Mucosa of descending colon (tissue), 3 donors: ENCODE measurements at regions not wholly inside any gene's neighbourhood (a gene's known extent, or its start where the extent isn't known, plus 50 kb on each side); places are given as distances from the start of the nearest gene placed in this dataset.
A peak's percentile ranks its signal among the peaks of the same experiment; 100 is the strongest.

Experiments
- ATAC-seq: fragments of 200-7000 bp; cut with Tn5 transposase; one replicate; pipeline ENCODE4 v1.9.1; 2020; ENCODE audit warnings: mild to moderate bottlenecking, moderate library complexity
- DNase-seq, 3 donors: peaks; one replicate each; pipeline ENCODE4 v3.0.0-alpha.2; 2020
- H3K36me3 ChIP-seq: fragments of 200-600 bp; one replicate; pipeline ENCODE4 v1.8.0; 2021; ENCODE audit warnings: low read depth, mild to moderate bottlenecking
- H3K4me1 ChIP-seq: fragments of 200-600 bp; one replicate; pipeline ENCODE4 v1.8.0; 2021; ENCODE audit warnings: low read depth, mild to moderate bottlenecking
- H3K4me3 ChIP-seq: fragments of 200-600 bp; one replicate; pipeline ENCODE4 v1.8.0; 2021; ENCODE audit warnings: mild to moderate bottlenecking
- H3K9me3 ChIP-seq: fragments of 200-600 bp; one replicate; pipeline ENCODE4 v1.8.0; 2021; ENCODE audit warnings: mild to moderate bottlenecking
- CTCF ChIP-seq: fragments of 200-600 bp; IDR thresholded peaks from one replicate; pipeline ENCODE4 v1.8.0; 2022; ENCODE audit warnings: antibody characterized with exemption, mild to moderate bottlenecking
- intact Hi-C, 2 donors: fragments of 100-400 bp; cut with DNase I in 1 of 2; cut with micrococcal nuclease in 1 of 2; formaldehyde crosslinking; loops; one replicate each; pipeline versions ENCODE4 v1.11.0 to v1.11.1; 2022; cut with DNase I, micrococcal nuclease
- donor health status: DM: no; HTN: no; CAD: no; lungs with moderate emphysema.
- donor health status: DM: no; HTN: no; CAD: no.
- donor health status: DM: no; HTN: yes; CAD: no.

- no peak for DNase-seq
- TF ChIP-seq CTCF: no peak
- intact Hi-C loops: no loop called here
- Histone ChIP-seq H3K36me3 (no peaks in the 10 kb centered on the region), H3K9me3 (no peaks in the 10 kb centered on the region), H3K4me3 (no peak overlapping the region), H3K4me1 (no peaks in the 10 kb centered on the region)
- no peak for ATAC-seq
Observed at GRCh38 chr18:71405169-71405809, 1116.4 kb downstream of the SOCS6 start.

GRCh38 chr18:71403501-71403900 is 1114.7 kb downstream of the SOCS6 start:
- no peak for TF ChIP-seq CTCF
- Histone ChIP-seq H3K36me3 (no peaks in the 10 kb centered on the region), H3K9me3 (no peaks in the 10 kb centered on the region), H3K4me3 (no peak overlapping the region), H3K4me1 (no peaks in the 10 kb centered on the region)
- DNase-seq: no peak
- ATAC-seq: no peak
- intact Hi-C loops: no loop called here

- TF ChIP-seq CTCF: no peak
- intact Hi-C loops: no loop called here
- DNase-seq (peak in 2 of 3 donors; percentile 6 to 16), ATAC-seq (no peak)
- Histone ChIP-seq H3K4me1 (no peaks in the 10 kb centered on the region), H3K36me3 (no peaks in the 10 kb centered on the region), H3K4me3 (no peak overlapping the region), H3K9me3 (no peaks in the 10 kb centered on the region)
Observed at GRCh38 chr18:71398531-71398930, 1109.7 kb downstream of the SOCS6 start.

- TF ChIP-seq CTCF: no peak
- H3K36me3 ChIP-seq: no peaks in the 10 kb centered on the region
- no peaks in the 10 kb centered on the region for H3K4me1 ChIP-seq
- no peak overlapping the region for H3K4me3 ChIP-seq
- intact Hi-C loops: loop anchor here in 1 of 2 donors (10.0 kb wide), 1 partner anchor 63 kb away; no protein-coding TSS in a partner anchor
- no peak for ATAC-seq
- DNase-seq: no peak
- H3K9me3 ChIP-seq: no peaks in the 10 kb centered on the region
Observed at GRCh38 chr18:71388148-71388547, 1099.3 kb downstream of the SOCS6 start.

GRCh38 chr18:71374294-71375000 is 1085.6 kb downstream of the SOCS6 start:
- H3K4me3 ChIP-seq: no peak overlapping the region
- no peaks in the 10 kb centered on the region for H3K9me3 ChIP-seq
- no peak for ATAC-seq
- H3K36me3 ChIP-seq: no peaks in the 10 kb centered on the region
- no peak for DNase-seq
- no peaks in the 10 kb centered on the region for H3K4me1 ChIP-seq
- TF ChIP-seq CTCF: no peak
- intact Hi-C loops: no loop called here
